Peyer's patch (tissue), 4 donors: ENCODE measurements at regions not wholly inside any gene's neighbourhood (a gene's known extent, or its start where the extent isn't known, plus 50 kb on each side); places are given as distances from the start of the nearest gene placed in this dataset.
"Not testable (repeated sequence)": the region's sequence is repeated elsewhere in the genome, so short reads cannot be mapped to it uniquely, and the experiment has no call there.

Experiments used
- POLR2A ChIP-seq, 2 donors: fragments of 450-650 bp; IDR thresholded peaks; one replicate each; pipeline ENCODE4 v1.5.1; 2017; ENCODE audit warnings: antibody characterized with exemption in 2 of 2, mild to moderate bottlenecking in 2 of 2, moderate library complexity in 2 of 2
- TF ChIP-seq, protein P1 (sequence below), 6 experiments: fragments of 450-650 bp in 4 of 6; fragments of 200-600 bp in 2 of 6; sonication (generic) in 1 of 6; IDR thresholded peaks; one replicate each; pipeline ENCODE4 v1.5.1; 2017 to 2019; ENCODE audit warnings: antibody characterized with exemption in 6 of 6, mild to moderate bottlenecking in 3 of 6, moderate library complexity in 1 of 6

GRCh38 chr3:87433445-87433844 lies 157.1 kb upstream of the POU1F1 start:
- TF ChIP-seq, protein P1, sequence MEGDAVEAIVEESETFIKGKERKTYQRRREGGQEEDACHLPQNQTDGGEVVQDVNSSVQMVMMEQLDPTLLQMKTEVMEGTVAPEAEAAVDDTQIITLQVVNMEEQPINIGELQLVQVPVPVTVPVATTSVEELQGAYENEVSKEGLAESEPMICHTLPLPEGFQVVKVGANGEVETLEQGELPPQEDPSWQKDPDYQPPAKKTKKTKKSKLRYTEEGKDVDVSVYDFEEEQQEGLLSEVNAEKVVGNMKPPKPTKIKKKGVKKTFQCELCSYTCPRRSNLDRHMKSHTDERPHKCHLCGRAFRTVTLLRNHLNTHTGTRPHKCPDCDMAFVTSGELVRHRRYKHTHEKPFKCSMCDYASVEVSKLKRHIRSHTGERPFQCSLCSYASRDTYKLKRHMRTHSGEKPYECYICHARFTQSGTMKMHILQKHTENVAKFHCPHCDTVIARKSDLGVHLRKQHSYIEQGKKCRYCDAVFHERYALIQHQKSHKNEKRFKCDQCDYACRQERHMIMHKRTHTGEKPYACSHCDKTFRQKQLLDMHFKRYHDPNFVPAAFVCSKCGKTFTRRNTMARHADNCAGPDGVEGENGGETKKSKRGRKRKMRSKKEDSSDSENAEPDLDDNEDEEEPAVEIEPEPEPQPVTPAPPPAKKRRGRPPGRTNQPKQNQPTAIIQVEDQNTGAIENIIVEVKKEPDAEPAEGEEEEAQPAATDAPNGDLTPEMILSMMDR (IDR thresholded peaks at IDR 0.05): not testable (repeated sequence)
- not testable (repeated sequence) for TF ChIP-seq POLR2A (IDR thresholded peaks at IDR 0.05)
